ENCODE measurements at regions not wholly inside any gene's neighbourhood (a gene's known extent, or its start where the extent isn't known, plus 50 kb on each side); places are given as distances from the start of the nearest gene placed in this dataset.

DNA sequence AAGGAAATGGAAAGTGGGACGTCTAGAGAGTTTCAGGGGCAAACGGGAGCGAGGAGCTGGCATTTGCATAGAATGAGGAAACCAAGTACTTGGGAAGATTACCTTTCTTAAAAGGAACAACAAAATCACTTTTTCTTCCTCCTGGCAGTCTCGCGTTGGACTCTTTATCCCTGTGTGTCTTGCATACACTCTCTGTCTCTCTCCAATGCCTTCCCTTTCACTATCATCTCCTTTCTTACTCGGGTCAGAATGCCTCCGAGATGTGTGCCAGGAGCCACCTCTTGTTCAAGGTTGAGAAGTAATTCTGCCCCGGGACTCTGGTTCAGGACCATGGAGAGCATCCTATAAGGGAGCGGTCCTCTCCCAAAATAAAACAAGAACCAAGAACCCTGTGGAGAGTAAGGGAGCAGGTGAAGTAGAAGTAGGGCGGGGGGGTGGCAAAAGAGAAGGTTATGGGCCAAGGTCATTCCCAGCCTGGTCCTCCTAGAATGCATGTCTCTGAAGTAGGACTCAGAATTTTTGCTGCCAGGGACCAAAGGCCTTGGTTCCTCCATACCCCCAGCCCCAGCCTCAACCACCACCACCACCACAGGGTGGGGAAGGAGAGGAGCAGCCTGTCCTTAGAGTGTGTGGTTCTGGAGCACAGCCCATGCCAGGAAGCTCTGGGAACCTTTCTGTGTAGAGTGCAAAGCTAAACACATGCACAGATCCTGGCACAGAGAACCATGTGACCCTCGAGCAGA is 72.1 kb upstream of the ARAP3 start:
- no peak for FAIRE-seq

DNA sequence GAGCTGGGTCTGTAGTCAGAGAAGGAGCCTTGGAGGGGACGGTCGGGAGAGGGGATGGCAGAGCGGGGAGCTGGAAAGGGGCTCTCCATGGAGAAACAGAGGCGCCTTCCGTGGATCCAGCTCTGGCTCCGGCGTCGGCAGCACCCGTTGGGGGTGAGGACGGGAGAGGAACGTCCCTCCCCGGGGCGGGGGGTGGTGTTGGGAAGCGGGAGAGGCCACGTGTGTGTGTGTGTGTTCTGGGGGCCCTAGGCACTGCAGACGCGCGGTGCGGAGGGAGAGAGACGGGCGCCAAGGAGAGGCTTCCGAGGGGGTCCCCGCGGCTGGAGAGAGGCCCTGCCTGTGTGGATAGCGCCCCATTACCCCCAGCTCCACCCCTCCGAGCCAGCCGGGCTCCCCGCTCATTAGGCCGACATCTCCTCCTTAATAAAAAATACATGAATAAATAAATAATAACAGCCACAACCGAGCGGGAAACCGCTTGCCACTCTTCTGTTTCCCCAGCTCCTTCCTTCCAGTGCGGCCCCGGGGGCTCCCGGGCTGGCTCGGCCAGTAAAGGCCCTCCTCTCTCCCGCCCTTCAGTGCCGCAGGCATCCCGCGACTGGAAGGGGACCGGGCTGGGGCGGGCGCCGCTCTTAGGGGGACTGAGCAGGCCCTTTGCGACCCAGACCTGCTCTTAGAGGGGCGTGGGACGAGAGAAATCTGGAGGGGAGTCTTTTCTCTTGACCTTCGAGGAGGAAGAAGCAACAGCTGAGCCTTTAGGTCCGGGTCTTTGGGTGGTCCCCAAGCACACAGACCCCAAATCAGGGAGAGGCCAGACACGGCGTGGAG is 71.3 kb upstream of the ARAP3 start:
- DNase-seq (ENCODE audit: extremely low spot score, insufficient read length, low read depth), result no peak
- no peak for FAIRE-seq

More for the DNA sequence above, 72.1 kb upstream of the ARAP3 start:
- DNase-seq (ENCODE audit: extremely low spot score, insufficient read length, low read depth), result no peak

DNA sequence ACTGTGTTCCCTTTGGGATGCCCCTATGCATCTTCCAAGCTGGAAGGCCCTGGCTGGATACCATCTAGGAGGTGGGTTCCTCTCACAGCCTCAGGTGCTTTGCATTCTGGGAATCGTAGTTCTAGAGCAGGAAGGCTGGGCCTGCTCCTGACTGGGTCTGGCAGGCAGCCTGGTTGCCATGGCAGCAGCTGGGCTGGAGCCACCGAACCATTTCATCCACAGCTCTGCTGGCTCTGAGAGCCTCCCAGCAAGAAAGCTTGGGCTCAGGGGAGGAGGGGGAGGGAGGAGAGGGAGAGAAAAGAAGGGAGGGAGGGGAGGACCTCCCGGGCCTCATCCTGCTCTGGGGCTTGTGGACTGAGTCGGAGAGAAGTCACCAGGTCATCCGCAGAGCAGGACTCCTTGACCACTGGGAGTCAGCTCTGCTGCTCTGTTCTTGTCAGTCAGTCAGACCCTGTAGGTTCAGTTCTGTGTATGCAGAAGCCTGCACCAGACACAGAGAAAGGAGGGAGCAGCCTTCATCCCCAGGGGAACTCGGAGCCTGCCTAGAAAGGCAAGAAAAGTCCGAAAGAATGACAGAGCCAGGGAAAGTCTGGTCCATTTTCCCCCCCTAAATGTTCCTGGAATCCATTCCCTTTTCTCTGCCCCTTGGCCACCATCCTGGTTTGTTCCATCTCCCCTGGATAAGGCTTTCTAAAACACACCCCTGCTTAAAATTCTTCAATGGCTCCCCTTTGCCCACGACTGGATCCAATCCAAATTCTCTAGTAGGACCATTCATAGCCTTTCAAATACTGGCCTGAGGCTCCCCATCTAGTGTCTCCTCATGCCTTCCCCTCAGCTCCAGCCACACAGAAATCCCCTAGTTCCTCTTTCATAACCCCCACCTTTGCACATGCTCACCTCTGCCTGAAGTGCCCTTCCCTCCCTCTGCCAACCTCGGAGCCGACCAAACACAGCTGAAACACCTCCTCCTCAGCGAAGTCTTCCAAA is 65.4 kb upstream of the ARAP3 start:
- FAIRE-seq (no peak), DNase-seq (ENCODE audit: extremely low spot score, insufficient read length, low read depth) (peak; percentile 26)

DNA sequence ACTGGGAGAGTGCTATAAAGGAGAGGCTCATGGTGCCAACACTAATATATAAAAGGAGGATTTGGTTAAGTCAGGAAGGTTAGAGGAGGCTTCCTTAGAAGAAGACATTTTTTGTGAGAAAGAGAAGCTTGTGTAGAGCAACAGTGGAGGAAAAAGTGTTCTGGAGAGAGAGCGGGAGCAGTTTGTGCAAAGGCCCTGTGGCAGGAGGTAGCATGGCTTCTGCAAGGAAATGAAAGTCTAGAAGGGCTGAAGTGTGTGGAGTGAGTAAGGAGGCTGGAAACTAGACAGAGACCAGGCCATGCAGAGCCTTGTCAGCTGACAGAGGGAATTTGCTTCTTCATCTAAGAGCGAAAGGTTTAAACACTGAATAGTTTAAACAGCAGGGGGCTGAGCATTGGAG is 64.4 kb upstream of the ARAP3 start:
- DNase-seq (ENCODE audit: extremely low spot score, insufficient read length, low read depth), result no peak
- FAIRE-seq, result no peak

DNA sequence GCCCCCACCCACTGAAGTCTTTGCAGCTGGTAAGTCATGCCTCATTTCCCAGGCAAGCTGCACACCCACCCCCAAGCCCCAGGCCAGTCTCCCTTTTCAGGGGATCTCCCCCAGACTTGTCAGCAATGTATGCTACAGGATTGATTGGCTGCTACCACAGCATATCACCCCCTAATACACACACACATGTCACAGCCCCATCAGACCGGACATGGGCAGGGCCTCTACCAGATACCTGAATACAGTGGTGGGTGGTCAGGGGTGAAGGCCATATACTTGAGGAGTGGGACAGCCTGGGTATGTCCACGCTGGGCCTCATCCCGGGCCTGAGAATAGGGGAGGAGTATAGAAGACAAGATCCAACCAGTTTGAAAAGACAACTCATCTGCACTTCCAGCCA is 63.4 kb upstream of the ARAP3 start:
- FAIRE-seq (no peak), DNase-seq (ENCODE audit: extremely low spot score, insufficient read length, low read depth) (no peak)

DNA sequence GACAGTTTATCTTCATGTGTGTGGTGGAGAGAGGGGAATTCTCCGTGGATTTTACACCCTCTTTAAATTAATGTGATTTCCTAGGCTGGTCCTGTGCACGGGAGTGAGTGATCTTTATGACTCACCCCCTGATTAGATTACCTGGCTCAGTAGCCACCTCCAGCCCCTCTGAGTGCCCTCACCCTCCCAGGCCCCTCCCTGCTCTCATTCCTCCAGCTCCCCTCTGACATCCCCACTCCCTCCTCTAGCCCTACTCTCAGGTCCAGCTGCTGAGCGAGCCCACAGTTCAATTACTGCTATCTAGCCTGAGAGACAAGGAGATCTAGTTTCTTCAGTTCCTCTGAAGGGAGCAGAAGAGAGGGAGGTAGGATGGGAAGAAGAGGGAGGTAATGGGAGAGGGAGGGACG is 61.8 kb upstream of the ARAP3 start:
- DNase-seq (ENCODE audit: extremely low spot score, insufficient read length, low read depth) (no peak), FAIRE-seq (no peak)

DNA sequence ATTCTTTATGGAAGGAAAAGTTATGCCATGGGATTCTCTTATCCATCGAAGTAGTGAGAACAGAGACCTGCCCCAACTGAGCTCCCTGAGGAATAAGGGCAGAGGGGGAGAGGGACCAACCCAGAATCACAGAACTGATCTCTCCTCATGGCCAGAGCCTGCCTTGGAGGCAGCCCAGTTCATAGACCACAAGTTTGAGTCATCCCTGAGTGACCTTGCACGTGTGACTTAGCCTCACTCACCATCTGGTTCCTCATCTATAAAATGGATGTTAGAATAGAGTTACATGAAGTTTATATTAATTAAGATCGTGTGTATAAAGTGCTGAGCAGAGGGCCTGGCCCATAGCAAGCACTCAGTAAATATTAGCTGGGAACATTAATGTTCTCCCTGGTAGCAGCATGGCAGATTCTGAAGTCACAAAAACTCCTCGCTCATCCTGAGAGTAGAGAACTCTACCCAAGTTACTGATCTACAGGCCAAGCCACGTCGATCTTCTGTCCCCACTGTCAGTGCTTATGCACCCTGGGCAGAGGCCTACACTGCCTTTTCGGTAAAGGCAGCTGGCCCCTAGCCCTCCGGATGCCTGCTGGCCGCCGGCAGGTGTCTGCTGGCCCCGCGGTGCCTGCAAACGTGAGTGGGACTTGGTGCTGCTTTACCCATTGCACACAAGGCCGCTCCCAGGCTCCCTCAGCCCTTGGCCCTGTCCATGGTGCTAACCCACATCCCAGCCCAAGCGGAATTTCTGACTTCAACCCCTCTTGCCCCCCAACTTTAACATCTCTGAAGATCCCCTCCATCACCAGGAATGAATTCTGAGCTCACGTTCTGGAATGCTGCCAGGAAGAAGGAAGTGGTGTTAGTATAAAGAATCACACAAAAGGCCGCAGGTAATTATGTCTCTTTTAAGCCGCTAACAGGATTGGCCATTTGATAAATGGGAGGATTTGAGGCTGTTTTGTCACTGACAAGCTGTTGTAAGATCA is 61.1 kb upstream of the ARAP3 start:
- DNase-seq (ENCODE audit: extremely low spot score, insufficient read length, low read depth) (no peak), FAIRE-seq (no peak)

DNA sequence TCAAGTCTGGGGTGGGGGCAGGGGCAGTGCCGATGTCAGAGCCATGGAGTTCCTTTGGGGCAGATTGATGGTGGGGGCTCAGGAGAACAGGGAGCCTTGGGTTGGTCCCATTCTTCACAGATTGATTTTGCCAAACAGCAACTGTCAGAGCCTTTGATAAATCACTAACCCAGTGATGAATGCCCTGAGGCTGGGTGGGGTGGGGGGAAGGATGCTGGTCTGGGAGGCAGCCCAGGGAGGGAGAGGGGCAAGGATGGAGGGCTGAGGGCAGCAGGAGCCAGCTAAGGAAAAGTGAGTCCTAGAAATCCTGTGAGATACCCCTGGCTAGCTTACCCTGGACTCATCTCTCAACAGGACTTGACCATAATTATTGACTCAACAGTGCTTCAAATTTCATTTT is 60.1 kb upstream of the ARAP3 start:
- no peak for FAIRE-seq
- DNase-seq (ENCODE audit: extremely low spot score, insufficient read length, low read depth), result no peak

DNA sequence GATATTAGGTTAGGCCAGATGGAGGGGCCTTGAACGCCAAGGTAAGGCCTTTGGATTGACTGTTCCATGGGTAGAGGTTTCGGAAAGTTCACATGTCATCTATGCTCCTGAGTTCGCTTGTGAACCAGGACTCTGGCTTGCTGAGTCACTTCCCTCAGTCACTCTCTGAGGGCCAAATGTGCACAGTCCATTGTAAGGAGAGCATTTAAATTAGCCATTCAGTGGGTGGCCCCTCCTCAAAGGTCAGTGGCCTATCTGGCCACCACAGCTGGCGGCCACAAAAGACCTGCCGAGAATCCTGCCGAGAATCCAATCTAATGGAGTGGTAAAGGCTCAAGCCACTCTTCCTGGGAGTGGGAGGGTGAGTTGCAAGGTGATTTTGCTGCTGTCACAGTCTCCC is 58.9 kb upstream of the ARAP3 start:
- FAIRE-seq (no peak), DNase-seq (ENCODE audit: extremely low spot score, insufficient read length, low read depth) (no peak)

DNA sequence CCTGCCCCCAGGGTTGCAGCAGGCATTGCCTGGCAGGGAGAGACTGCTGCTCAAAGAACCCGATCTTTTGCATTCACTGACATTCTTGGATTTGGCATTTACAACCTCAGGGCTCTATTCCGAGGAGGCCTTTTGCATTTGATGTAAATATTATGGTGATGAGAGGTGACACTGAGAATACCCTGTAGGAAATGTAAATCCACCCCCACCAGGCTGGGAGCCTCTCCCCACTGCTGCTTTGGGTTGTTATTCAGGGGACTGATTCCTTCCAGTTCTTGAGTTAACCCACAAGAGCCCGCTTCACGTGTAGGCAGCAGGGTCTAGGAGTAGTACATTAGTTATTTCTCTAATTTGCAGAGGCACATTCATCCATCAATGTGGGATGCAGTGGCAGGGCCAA is 55.5 kb upstream of the ARAP3 start:
- no peak for FAIRE-seq
- no peak for DNase-seq (ENCODE audit: extremely low spot score, insufficient read length, low read depth)

DNA sequence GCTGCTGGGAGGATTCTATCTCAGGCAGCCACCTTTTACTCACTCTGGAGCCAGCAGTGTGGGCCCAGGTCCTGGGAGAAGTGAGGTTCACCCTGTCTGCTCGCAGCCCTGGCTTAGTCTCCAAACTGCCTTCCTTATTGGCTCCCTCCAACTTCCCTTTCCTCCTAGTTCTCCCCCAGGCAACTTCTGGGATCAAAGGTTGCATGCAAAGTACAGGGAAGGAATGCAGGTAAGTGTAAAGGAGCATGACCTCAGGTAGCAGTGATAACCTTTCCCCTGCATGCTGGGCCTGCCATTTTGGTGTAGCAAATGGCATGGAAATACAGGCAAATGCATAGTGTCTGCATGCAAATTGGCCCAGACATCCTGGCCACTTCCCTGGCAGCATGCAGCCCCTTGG is 53.8 kb upstream of the ARAP3 start:
- no peak for DNase-seq (ENCODE audit: extremely low spot score, insufficient read length, low read depth)
- FAIRE-seq, result no peak

DNA sequence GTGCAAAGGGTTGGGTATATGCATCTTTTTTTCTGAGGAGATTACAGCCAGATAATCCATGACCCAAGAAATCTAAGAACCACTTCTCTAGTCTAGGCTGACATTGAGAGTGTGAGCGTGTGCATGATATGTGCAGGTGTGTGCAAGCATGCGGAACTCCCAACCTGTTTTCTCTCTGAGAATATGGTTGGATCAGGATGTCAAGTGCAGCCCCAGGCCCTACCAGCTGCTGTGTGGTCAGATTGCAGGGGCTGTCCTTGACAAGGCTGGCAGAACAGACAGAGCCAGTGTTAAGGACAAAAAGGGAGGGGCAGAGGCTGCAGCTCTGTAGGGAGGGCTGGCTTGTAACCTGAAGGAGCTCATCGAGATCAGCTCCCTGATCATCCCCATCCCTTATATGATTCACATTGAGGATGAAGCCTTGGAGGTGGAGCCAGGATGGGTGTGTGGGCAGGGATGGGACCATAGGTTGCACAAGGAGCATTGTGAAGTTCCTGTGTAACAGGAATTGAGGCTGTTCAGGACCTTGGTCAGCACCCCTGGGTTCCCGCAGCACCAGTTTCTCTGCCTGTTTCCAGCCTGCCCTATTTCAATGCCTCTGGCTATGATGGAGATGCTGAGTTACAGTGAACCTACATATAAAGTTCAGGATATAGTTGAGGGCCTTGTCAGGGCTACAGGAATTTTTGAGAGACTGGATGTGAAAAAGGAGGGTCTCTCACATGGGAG is 52.6 kb upstream of the ARAP3 start:
- FAIRE-seq, result no peak
- DNase-seq (ENCODE audit: extremely low spot score, insufficient read length, low read depth), result no peak

DNA sequence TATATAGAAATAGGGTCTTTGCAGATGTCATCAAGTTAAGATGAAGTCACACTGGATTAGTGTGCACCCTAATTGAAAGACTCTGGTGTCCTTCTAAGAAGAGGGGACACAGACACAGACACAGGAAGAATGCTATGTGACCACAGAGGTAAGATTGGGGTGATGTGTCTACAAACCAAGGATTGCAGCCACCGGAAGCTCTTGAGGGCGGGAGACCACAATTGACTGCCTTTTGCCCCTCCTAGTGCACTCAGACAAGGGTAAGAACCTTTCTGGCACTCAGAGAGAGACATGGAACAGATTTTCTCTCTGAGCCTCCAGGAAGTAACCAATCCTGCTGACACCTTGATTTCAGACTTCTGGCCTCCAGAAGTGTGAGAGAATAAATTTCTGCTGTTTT is 51.2 kb upstream of the ARAP3 start:
- FAIRE-seq, result no peak

DNA sequence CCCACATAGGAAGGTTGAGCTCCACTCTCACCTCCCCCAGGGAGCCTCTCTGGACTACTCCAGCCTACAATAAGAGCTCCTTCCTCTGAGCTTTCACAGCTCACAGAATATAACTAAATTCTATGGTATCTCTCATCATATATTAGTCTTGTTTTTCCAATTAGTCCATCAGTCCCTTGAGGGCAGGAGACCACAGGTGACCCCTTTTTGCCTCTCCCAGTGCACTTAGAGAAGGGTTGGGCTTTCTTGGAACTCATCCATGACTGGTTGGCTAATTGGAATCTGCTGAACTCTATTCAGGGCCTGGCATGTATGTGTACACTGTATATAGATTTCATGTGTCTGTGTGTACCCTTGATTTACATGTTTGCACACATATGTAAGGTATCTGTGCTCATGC is 50.4 kb upstream of the ARAP3 start:
- FAIRE-seq, result no peak
- DNase-seq (ENCODE audit: extremely low spot score, insufficient read length, low read depth), result no peak

More for the DNA sequence above, 51.2 kb upstream of the ARAP3 start:
- DNase-seq (ENCODE audit: extremely low spot score, insufficient read length, low read depth), result no peak
